AG09309 (cell line): ENCODE measurements at regions not wholly inside any gene's neighbourhood (a gene's known extent, or its start where the extent isn't known, plus 50 kb on each side); places are given as distances from the start of the nearest gene placed in this dataset.

Experiments
- DNase-seq: peaks from one replicate; pipeline ENCODE4 v3.0.0-alpha.2; 2010; ENCODE audit warnings: low read depth
- H3K4me3 ChIP-seq: 2 replicates; pipeline ENCODE4 v1.5.1; 2011; ENCODE audit warnings: mild to moderate bottlenecking, low read depth, low read length, moderate library complexity; ENCODE audit not compliant: control insufficient read depth
- CTCF ChIP-seq: IDR thresholded peaks from 2 replicates; pipeline ENCODE4 v1.5.1; 2011; ENCODE audit warnings: mild to moderate bottlenecking, low read depth, low read length, inconsistent platforms; ENCODE audit not compliant: insufficient read depth, control insufficient read depth; ENCODE audit errors: missing control alignments

- H3K4me3 ChIP-seq, result no peak overlapping the region
- no peak for TF ChIP-seq CTCF
- no peak for DNase-seq
Measured at GRCh38 chr12:87310126-87310525, 719.1 kb downstream of the C12orf50 start.

- no peak for DNase-seq
- no peak for TF ChIP-seq CTCF
- no peak overlapping the region for H3K4me3 ChIP-seq
Measured at GRCh38 chr12:87305481-87305880, 723.7 kb downstream of the C12orf50 start.

- DNase-seq, result no peak
- TF ChIP-seq CTCF, result no peak
- H3K4me3 ChIP-seq, result no peak overlapping the region
Measured at GRCh38 chr12:87304406-87304805, 724.8 kb downstream of the C12orf50 start.

GRCh38 chr12:87303396-87304012 is 725.7 kb downstream of the C12orf50 start:
- no peak overlapping the region for H3K4me3 ChIP-seq
- TF ChIP-seq CTCF, result no peak
- DNase-seq, result no peak

- no peak for DNase-seq
- TF ChIP-seq CTCF, result no peak
- no peak overlapping the region for H3K4me3 ChIP-seq
Measured at GRCh38 chr12:87302126-87302745, 727.0 kb downstream of the C12orf50 start.

- no peak for DNase-seq
- no peak overlapping the region for H3K4me3 ChIP-seq
- no peak for TF ChIP-seq CTCF
Measured at GRCh38 chr12:87290505-87290904, 738.7 kb downstream of the C12orf50 start.
